A549 (cell line): ENCODE measurements at regions not wholly inside any gene's neighbourhood (a gene's known extent, or its start where the extent isn't known, plus 50 kb on each side); places are given as distances from the start of the nearest gene placed in this dataset.

Experiments
- ATAC-seq, 2 experiments: fragments of 200-7000 bp in 1 of 2; fragments of >200 bp in 1 of 2; cut with Nextera tagmentation in 1 of 2; cut with Tn5 transposase in 1 of 2; 3 replicates each; pipeline versions ENCODE4 v1.8.0 to v1.9.1; 2018 to 2020; ENCODE audit warnings: mild to moderate bottlenecking in 1 of 2, moderate library complexity in 1 of 2
- CTCF ChIA-PET: fragments of 300-600 bp; sonication (Branson Sonifier 250); formaldehyde crosslinking; extraction: SDS; loops from one replicate; lab custom pipeline; 2021; ENCODE audit warnings: antibody characterized with exemption, inconsistent platforms; lab: Yijun Ruan, JAX
- POLR2A ChIA-PET: fragments of 350-600 bp; formaldehyde crosslinking; extraction: SDS; loops from one replicate; lab custom pipeline; 2021; ENCODE audit warnings: antibody characterized with exemption, inconsistent platforms; lab: Yijun Ruan, JAX
- DNase-seq, 2 experiments: peaks; one replicate each; pipeline versions ENCODE4 v3.0.0 to v3.0.0-alpha.2; 2011 to 2016; ENCODE audit warnings: low read depth in 1 of 2, low spot score in 1 of 2
- FAIRE-seq: peaks from 2 replicates; lab custom pipeline; 2011; peaks lifted over from hg19 to GRCh38; lab: Jason Lieb, UNC
- H3K27ac ChIP-seq, 2 experiments: fragments of >200 bp; sonication (Bioruptor Twin); formaldehyde crosslinking; 3 replicates each; pipeline ENCODE4 v1.5.1; 2016 to 2017
- H3K4me1 ChIP-seq: fragments of >200 bp; sonication (Bioruptor Twin); formaldehyde crosslinking; 3 replicates; pipeline ENCODE4 v1.6.1; 2016
- H3K4me2 ChIP-seq: fragments of >200 bp; sonication (Bioruptor Twin); formaldehyde crosslinking; 3 replicates; pipeline ENCODE4 v1.6.1; 2016
- H3K4me3 ChIP-seq: fragments of >200 bp; sonication (Bioruptor Twin); formaldehyde crosslinking; 3 replicates; pipeline ENCODE4 v1.5.1; 2016
- H3K9me3 ChIP-seq: fragments of >200 bp; sonication (Bioruptor Twin); formaldehyde crosslinking; 3 replicates; pipeline ENCODE4 v1.6.1; 2016
- BHLHE40 ChIP-seq: IDR thresholded peaks from 2 replicates; pipeline ENCODE4 v1.6.1; 2012; ENCODE audit warnings: low read depth, low read length, inconsistent platforms
- CBX2 ChIP-seq: fragments of 200-600 bp; sonication (generic); IDR thresholded peaks from 2 replicates; pipeline ENCODE4 v1.6.1; 2016; ENCODE audit warnings: low read depth, mild to moderate bottlenecking, borderline replicate concordance
- CHD4 ChIP-seq: fragments of 200-600 bp; sonication (generic); IDR thresholded peaks from 2 replicates; pipeline ENCODE4 v1.6.1; 2016; ENCODE audit warnings: antibody characterized with exemption, mild to moderate bottlenecking, borderline replicate concordance
- EHMT2 ChIP-seq: fragments of 200-600 bp; sonication (generic); IDR thresholded peaks from 2 replicates; pipeline ENCODE4 v1.6.1; 2016; ENCODE audit warnings: antibody characterized with exemption, low read depth, mild to moderate bottlenecking, moderate library complexity
- ELK1 ChIP-seq: fragments of 150-350 bp; IDR thresholded peaks from 2 replicates; pipeline ENCODE4 v1.6.1; 2014; ENCODE audit warnings: low read depth, mild to moderate bottlenecking, low read length
- FOSB ChIP-seq: fragments of 250-450 bp; sonication (Bioruptor Pico); IDR thresholded peaks from 2 replicates; pipeline ENCODE4 v1.5.0; 2020; ENCODE audit warnings: mild to moderate bottlenecking, moderate library complexity
- FOSL2 ChIP-seq, 2 experiments: fragments of 450-650 bp in 1 of 2; fragments of >200 bp in 1 of 2; sonication (Bioruptor Twin) in 1 of 2; formaldehyde crosslinking; IDR thresholded peaks; 2 replicates each; pipeline versions ENCODE4 v1.5.0 to v1.6.1; 2016 to 2020; ENCODE audit warnings: mild to moderate bottlenecking in 1 of 2, moderate library complexity in 1 of 2
- FOXS1 ChIP-seq: fragments of 250-450 bp; sonication (Bioruptor Pico); IDR thresholded peaks from 2 replicates; pipeline ENCODE4 v1.5.0; 2020; ENCODE audit warnings: mild to moderate bottlenecking, moderate library complexity
- GATA3 ChIP-seq: IDR thresholded peaks from 2 replicates; pipeline ENCODE4 v1.6.1; 2012; ENCODE audit warnings: borderline replicate concordance
- HEYL ChIP-seq: fragments of 250-450 bp; sonication (Bioruptor Pico); IDR thresholded peaks from 2 replicates; pipeline ENCODE4 v1.8.0; 2021; ENCODE audit warnings: mild to moderate bottlenecking, moderate library complexity
- HOXA7 ChIP-seq: fragments of 250-450 bp; sonication (Bioruptor Pico); IDR thresholded peaks from 2 replicates; pipeline ENCODE4 v1.5.0; 2020; ENCODE audit warnings: mild to moderate bottlenecking, moderate library complexity
- HOXB13 ChIP-seq: fragments of 250-450 bp; sonication (Bioruptor Pico); IDR thresholded peaks from 2 replicates; pipeline ENCODE4 v1.5.0; 2020; ENCODE audit warnings: low read depth, mild to moderate bottlenecking, moderate library complexity
- HOXB5 ChIP-seq: fragments of 250-450 bp; sonication (Bioruptor Pico); IDR thresholded peaks from 2 replicates; pipeline ENCODE4 v1.5.0; 2020; ENCODE audit warnings: mild to moderate bottlenecking, moderate library complexity
- MAFK ChIP-seq: fragments of 450-650 bp; IDR thresholded peaks from 2 replicates; pipeline ENCODE4 v1.6.1; 2014; ENCODE audit not compliant: partially characterized antibody
- MAZ ChIP-seq: fragments of 150-350 bp; IDR thresholded peaks from 2 replicates; pipeline ENCODE4 v1.6.1; 2014; ENCODE audit warnings: antibody characterized with exemption, low read depth, low read length, borderline replicate concordance
- MYC ChIP-seq: IDR thresholded peaks from 2 replicates; pipeline ENCODE4 v1.6.1; 2012; ENCODE audit warnings: mild to moderate bottlenecking, inconsistent platforms, low read length, improper control_type of control experiment, borderline replicate concordance
- PBX3 ChIP-seq: IDR thresholded peaks from 2 replicates; pipeline ENCODE4 v1.6.1; 2012
- POLR2A ChIP-seq: IDR thresholded peaks from 2 replicates; pipeline ENCODE4 v1.6.1; 2012; ENCODE audit warnings: mild to moderate bottlenecking, low read length
- RAD21 ChIP-seq, 2 experiments: fragments of >200 bp in 1 of 2; sonication (Bioruptor Twin) in 1 of 2; formaldehyde crosslinking in 1 of 2; IDR thresholded peaks in 1 of 2; conservative IDR thresholded peaks in 1 of 2; 2 replicates in 1 of 2; 3 replicates in 1 of 2; pipeline ENCODE4 v1.6.1; 2012 to 2018; ENCODE audit warnings: inconsistent platforms in 1 of 2
- RNF2 ChIP-seq: fragments of 200-600 bp; sonication (generic); IDR thresholded peaks from 2 replicates; pipeline ENCODE4 v1.6.1; 2016; ENCODE audit warnings: low read depth, mild to moderate bottlenecking, antibody characterized with exemption, moderate library complexity, borderline replicate concordance
- SMC3 ChIP-seq: fragments of >200 bp; sonication (Bioruptor Twin); formaldehyde crosslinking; IDR thresholded peaks from 3 replicates; pipeline ENCODE4 v1.6.1; 2018; ENCODE audit warnings: inconsistent platforms
- SREBF2 ChIP-seq: fragments of 450-650 bp; IDR thresholded peaks from 2 replicates; pipeline ENCODE4 v1.6.1; 2014; ENCODE audit warnings: mild to moderate bottlenecking, moderate library complexity
- USF2 ChIP-seq: fragments of 450-650 bp; IDR thresholded peaks from 2 replicates; pipeline ENCODE4 v1.6.1; 2014; ENCODE audit warnings: antibody characterized with exemption
- ZC3H11A ChIP-seq: fragments of 450-650 bp; IDR thresholded peaks from 2 replicates; pipeline ENCODE4 v1.6.1; 2014; ENCODE audit warnings: antibody characterized with exemption, mild to moderate bottlenecking
- ZSCAN20 ChIP-seq: fragments of 250-450 bp; sonication (Bioruptor Pico); IDR thresholded peaks from 2 replicates; pipeline ENCODE4 v1.8.0; 2022; ENCODE audit warnings: mild to moderate bottlenecking, moderate library complexity
- WGBS: methylation state at CpG from one replicate; pipeline ENCODE4 v1.1.6; 2017; ENCODE audit errors: missing lambda C conversion rate; 5-methylcytosine and 5-hydroxymethylcytosine counted together
- TF ChIP-seq, protein P1 (sequence below): fragments of >200 bp; sonication (Bioruptor Twin); formaldehyde crosslinking; IDR thresholded peaks from 2 replicates; pipeline ENCODE4 v1.6.1; 2016

DNA sequence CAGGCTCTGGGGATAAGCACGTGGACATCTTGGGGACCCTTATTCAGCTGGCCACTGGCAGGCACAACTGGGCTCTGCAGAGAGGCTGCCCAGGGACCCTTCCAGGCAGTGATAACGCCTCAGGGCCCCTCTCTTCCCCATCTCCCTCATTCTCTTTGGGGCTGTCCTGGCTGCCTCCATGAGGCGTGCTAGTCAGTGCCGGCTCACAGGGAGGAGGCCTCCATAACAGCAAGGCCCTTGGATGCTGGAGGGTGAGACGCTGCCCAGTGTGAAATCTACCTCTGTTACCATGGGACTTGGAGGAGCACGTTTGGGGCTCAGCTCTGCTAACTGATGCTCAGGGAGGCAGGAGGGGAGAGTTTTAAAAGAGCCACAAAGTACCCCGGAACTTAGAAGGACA is 221.3 kb downstream of the CTTN start:
- ATAC-seq (no peak), FAIRE-seq (no peak), DNase-seq (no peak)
- no peak for TF ChIP-seq HEYL (CRISPR knock-in tag)
- H3K4me3 ChIP-seq: no peak overlapping the region
- peaks cover 12% of the 10 kb centered on the region; the same call in 2 of the 3 replicates for H3K9me3 ChIP-seq
- WGBS: 76% methylated on average over 7 of the region's 7 CpGs
- H3K27ac ChIP-seq: no peak overlapping the region
- no peak overlapping the region for H3K4me2 ChIP-seq
- no peaks in the 10 kb centered on the region for H3K4me1 ChIP-seq
- POLR2A ChIA-PET: no interaction called here
- CTCF ChIA-PET: interaction anchor here (0.6 kb wide), 1 partner anchor 475 kb away, joined by 3 read pairs; no protein-coding TSS in a partner anchor

DNA sequence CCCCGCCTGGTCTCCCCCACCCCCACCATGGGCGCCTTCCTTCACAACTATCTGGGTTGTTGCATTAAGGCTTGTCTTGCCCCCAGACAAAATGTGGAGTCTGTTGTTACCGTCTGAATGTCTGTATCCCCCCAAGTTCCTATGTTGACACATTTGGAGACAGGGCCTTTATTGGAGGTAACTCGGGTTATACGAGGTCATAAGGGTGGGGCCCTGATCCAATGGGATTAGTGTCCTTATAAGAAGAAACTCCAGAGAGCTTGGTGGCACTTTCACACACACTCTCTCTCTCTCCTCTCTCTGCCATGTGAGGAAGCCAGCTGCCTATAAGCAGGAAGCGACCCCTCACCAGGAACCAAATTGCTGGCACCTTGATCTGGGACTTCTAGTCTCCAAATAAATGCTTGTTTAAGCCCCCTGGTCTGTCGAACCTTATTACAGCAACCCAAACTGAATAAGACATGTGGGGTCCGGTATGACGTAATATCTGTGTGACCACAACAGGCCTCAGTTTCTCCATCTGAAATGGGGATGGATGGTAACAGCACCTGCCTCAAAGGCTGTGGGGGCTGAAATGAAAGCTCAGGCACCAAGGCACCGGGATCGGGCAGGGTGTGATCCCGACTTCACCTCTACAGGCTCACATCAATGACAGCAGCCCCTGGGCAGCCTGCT is 222.3 kb downstream of the CTTN start:
- no peak overlapping the region for H3K27ac ChIP-seq
- DNase-seq: no peak
- no peak for ATAC-seq
- H3K9me3 ChIP-seq: peaks cover 2% of the 10 kb centered on the region; the same call in 2 of the 3 replicates
- WGBS: 78% methylated on average over 12 of the region's 12 CpGs
- H3K4me3 ChIP-seq: no peak overlapping the region
- H3K4me1 ChIP-seq: no peaks in the 10 kb centered on the region
- ChIA-PET CTCF (interaction anchor here (0.6 to 1.4 kb wide), 2 partner anchors 153 to 476 kb away, joined by 3 read pairs; no protein-coding TSS in a partner anchor), POLR2A (no interaction called here)
- no peak for FAIRE-seq
- H3K4me2 ChIP-seq: no peak overlapping the region
- no peak for TF ChIP-seq HOXA7 (CRISPR knock-in tag)
- no peak for TF ChIP-seq ZSCAN20 (CRISPR knock-in tag)
- no peak for TF ChIP-seq USF2
- TF ChIP-seq POLR2A: no peak
- TF ChIP-seq RNF2: no peak
- TF ChIP-seq CBX2: no peak
- TF ChIP-seq PBX3: no peak
- no peak for TF ChIP-seq GATA3
- TF ChIP-seq, protein P1, sequence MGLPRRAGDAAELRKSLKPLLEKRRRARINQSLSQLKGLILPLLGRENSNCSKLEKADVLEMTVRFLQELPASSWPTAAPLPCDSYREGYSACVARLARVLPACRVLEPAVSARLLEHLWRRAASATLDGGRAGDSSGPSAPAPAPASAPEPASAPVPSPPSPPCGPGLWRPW: no peak
- no peak for TF ChIP-seq ELK1
- no peak for TF ChIP-seq HEYL (CRISPR knock-in tag)
- TF ChIP-seq FOXS1 (CRISPR knock-in tag): no peak
- no peak for TF ChIP-seq HOXB5 (CRISPR knock-in tag)
- TF ChIP-seq MYC: no peak
- no peak for TF ChIP-seq SREBF2
- no peak for TF ChIP-seq EHMT2
- no peak for TF ChIP-seq SMC3
- TF ChIP-seq HOXB13: no peak
- no peak for TF ChIP-seq RAD21 (conservative IDR thresholded peaks at IDR 0.05 in 1 of 2, IDR thresholded peaks at IDR 0.05 in 1 of 2)
- TF ChIP-seq ZC3H11A: no peak

- ATAC-seq: no peak
- no peak overlapping the region for H3K4me2 ChIP-seq
- 92% methylated on average over 5 of the region's 6 CpGs for WGBS
These were observed 222.9 kb downstream of the CTTN start for GRCh38 chr11:70621241-70621640.

More at GRCh38 chr11:70621241-70621640, 222.9 kb downstream of the CTTN start:
- ChIA-PET POLR2A (no interaction called here), CTCF (interaction anchor here (1.4 kb wide), 1 partner anchor 153 kb away, joined by 3 read pairs; no protein-coding TSS in a partner anchor)
- no peak overlapping the region for H3K27ac ChIP-seq
- no peak for DNase-seq
- no peaks in the 10 kb centered on the region for H3K4me1 ChIP-seq
- TF ChIP-seq MAFK: no peak
- no peak for TF ChIP-seq FOXS1 (CRISPR knock-in tag)
- no peak for TF ChIP-seq BHLHE40
- no peak for TF ChIP-seq MAZ
- no peak for TF ChIP-seq FOSL2 (IDR thresholded peaks at IDR 0.05)
- TF ChIP-seq FOSL2 (CRISPR knock-in tag; IDR thresholded peaks at IDR 0.05): no peak
- TF ChIP-seq CHD4: no peak
- TF ChIP-seq GATA3: no peak
- TF ChIP-seq FOSB (CRISPR knock-in tag): no peak
- TF ChIP-seq HOXB13: no peak
- TF ChIP-seq, all 56 proteins: peak for 0
- H3K4me3 ChIP-seq: no peak overlapping the region
- no peak for FAIRE-seq
- H3K9me3 ChIP-seq: no peaks in the 10 kb centered on the region
